ENCODE measurements at regions not wholly inside any gene's neighbourhood (a gene's known extent, or its start where the extent isn't known, plus 50 kb on each side); places are given as distances from the start of the nearest gene placed in this dataset.

- no peak for DNase-seq (ENCODE audit: low read depth in 2 of 2)
Measured at GRCh38 chr1:25081496-25081895, 150.8 kb downstream of the SYF2 start.

DNA sequence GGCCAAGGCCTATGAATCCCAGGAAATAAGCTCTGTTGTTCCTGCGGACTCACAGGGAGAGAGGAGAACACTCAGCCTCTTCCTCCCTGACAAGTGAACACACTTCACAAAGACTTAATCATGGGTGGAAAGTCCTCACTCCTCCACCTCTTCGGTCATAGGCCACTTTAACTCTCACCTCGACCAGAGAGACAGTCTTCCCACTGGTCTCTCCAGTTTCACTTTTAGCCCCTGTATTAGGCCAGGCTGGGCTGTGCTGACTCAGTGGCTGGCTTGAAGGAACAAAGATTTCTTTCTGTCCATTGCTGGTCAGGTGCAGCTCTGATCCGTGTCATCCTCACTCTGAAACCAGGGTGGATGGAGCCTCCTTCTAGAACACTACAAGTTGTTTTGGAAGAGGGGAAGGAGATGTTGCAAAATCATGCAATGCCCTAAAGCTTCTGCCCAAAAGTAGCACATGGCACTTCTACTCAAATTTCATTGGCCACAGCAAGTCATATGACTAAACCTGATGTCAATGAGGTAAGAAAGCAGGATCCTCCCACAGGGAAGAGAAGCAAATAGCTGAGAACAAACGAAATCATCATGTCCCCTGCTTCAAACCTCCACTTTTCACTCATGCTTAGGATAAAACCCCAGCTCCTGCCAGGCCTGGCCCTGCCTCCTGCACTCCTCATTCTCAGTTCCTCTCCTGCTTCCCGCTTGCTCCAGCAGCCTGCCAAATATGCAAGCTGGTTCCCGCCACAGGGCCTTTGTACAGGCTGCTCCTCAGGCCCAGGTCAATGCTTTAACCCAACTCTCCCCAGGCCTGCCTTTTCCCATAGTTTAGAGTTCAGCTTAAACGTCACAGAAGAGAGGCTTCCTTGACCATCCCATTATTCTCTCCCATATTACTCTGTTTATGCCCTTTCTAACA, 150.5 kb upstream of the RUNX3 start:
- no peak for DNase-seq (ENCODE audit: low read depth in 2 of 2)

- no peak for DNase-seq (ENCODE audit: low read depth in 2 of 2)
Measured at GRCh38 chr1:25079048-25079447, 149.0 kb upstream of the RUNX3 start.

DNA sequence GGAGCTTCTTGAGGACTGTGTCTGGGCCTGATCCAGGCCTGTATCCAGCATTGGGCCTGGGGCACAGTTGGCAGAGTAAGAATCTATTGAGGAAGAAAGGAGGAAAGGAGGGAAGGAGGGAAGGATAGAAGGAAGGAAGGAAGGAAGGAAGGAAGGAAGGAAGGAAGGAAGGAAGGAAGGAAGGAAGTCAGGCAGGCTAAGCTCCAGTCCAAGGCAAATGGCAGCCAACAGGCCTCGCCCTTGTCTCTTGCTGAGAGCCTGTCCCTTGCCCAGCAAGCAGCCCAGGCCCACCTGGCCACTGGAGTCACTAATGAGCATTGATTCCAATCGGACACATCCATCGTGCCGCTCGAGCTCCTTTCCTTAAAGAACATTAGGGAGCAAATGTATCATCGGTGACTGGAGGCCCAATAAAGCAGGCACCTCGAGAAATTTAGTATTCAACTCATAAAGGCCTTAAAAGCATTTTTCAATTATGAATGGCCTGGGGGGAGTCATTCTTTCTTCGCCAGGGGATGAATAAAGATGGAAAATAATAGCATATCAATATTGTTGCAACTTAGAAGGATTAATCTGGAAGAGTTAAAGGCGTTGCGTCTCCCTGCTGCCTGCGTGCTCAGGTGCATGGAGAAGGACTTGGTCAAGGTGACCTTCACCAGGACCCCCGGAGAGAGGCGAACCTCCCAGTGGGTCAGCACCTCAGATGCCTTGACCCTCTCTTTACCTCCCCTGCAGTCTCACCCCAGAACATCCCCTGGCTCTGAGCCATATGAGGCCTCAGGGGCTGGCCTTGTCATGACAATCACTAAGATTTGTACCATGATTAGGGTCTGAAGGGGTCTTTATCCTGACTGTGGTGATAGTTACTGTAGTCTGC, 144.5 kb upstream of the RUNX3 start:
- DNase-seq (ENCODE audit: low read depth in 2 of 2) = no peak

- no peak for DNase-seq (ENCODE audit: low read depth in 2 of 2)
Measured at GRCh38 chr1:25073640-25074270, 143.7 kb upstream of the RUNX3 start.

DNA sequence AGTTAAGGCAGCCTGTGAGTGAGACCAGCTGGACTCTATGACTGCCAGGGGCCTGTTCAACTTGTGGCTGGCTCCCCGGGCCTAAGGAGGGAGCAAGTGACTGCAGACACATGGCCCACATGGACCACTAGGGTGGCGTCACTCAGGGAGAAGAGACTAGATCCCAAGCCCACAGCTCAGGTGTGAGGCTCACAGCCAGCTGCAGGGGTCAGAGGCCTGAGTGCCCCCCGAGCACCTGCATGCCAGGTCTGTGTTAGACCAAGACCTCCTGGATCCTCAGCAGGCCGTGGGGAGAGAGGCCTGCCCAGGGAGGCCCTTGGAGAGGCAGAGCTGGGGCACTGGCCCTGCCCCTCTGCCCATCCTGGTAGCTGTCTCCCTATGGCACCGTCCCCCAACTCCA, 142.4 kb upstream of the RUNX3 start:
- no peak for DNase-seq (ENCODE audit: low read depth in 2 of 2)

GRCh38 chr1:25068829-25069228, 138.8 kb upstream of the RUNX3 start:
- no peak for DNase-seq (ENCODE audit: low read depth in 2 of 2)

DNA sequence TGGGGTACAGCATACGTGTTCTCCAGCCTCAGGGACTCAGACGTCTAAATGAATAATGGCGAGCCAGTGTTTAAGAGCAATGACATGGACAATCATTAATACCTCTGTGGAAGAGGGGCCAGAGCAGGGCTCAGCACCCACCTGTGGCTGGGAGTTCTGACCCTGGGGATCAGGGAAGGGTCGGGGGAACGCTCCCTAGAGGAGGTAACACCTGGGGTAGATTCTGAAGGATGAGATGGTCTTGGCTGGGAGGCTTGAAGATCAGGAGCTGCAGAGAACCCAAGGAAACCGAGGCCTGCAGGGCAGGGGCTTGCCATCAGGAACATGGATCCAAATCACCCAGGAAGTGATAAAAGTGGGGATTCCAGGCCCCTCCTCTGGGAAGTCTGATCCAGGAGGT, 138.2 kb upstream of the RUNX3 start:
- no peak for DNase-seq (ENCODE audit: low read depth in 2 of 2)

DNA sequence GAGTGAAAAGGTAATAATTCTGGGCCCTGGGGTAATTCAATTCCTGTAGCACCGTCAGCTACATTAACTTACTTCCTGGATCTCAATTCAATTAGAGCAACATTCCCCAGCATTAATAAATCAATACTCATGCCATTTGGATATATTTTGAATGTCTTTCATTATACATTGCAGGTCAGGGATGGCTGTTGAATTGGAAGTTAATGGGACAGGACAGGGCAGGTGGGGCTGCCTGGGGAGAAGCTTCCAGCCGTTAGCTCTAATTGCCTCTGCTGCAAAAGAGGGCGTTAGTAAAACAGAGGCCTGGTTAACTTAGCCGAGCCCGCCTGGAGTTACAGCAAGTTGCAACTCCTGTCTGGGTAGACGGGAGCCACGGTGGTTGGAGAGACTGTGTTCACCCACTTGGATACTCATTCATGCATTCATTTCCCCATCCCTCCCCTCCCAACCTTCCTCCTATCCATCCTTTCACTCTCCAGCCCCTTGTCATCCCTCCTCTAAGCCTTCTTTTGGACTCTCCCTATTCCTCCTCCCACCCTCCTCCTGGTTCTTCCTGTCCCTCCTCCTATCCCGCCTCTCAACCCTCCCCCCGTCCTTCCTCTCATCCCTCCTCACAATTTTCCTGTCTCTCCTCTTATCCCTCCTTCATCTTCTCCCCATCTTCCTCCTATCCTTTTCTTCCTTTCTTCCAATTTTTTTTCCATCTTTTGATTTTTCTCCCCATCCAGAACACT, 137.6 kb upstream of the RUNX3 start:
- no peak for DNase-seq (ENCODE audit: low read depth in 2 of 2)

GRCh38 chr1:25066731-25067517, 136.8 kb upstream of the RUNX3 start:
- no peak for DNase-seq (ENCODE audit: low read depth in 2 of 2)

- no peak for DNase-seq (ENCODE audit: low read depth in 2 of 2)
Measured at GRCh38 chr1:25066256-25066655, 136.2 kb upstream of the RUNX3 start.

GRCh38 chr1:25065795-25066238, 135.7 kb upstream of the RUNX3 start:
- DNase-seq (ENCODE audit: low read depth in 2 of 2) = peak; percentile 34 to 39

GRCh38 chr1:25065321-25065721, 135.2 kb upstream of the RUNX3 start:
- DNase-seq (ENCODE audit: low read depth in 2 of 2) = no peak

- DNase-seq (ENCODE audit: low read depth in 2 of 2) = peak in 1 of 2 donors; percentile 16
Measured at GRCh38 chr1:25064465-25065240, 134.6 kb upstream of the RUNX3 start.

GRCh38 chr1:25063591-25064416, 133.7 kb upstream of the RUNX3 start:
- DNase-seq (ENCODE audit: low read depth in 2 of 2) = no peak

GRCh38 chr1:25062621-25063255, 132.7 kb upstream of the RUNX3 start:
- DNase-seq (ENCODE audit: low read depth in 2 of 2) = no peak

- no peak for DNase-seq (ENCODE audit: low read depth in 2 of 2)
Measured at GRCh38 chr1:25061261-25061995, 131.4 kb upstream of the RUNX3 start.

DNA sequence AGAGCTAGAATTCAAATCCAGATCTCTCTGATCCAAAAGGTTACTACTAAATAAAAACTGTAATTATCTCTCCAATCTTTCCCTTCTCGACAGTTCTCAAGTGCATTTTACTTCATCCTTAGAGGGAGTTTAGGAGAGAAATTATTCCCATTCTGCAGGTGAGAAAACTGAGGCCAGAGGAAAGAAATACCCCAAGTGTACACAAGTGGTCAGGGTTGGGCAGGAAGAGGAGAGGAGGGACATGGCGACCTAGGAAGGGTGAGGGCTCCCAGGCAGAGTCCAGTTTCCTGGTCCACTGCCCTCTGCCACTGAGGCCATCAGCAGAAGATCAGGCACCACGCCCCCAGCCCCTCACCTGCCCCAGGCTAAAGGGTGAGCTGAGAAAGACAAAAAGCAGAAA, 127.1 kb upstream of the RUNX3 start:
- DNase-seq (ENCODE audit: low read depth in 2 of 2) = no peak
